Gastrocnemius medialis (tissue), 4 donors: ENCODE measurements at regions not wholly inside any gene's neighbourhood (a gene's known extent, or its start where the extent isn't known, plus 50 kb on each side); places are given as distances from the start of the nearest gene placed in this dataset.

Experiments used
- CTCF ChIP-seq, 5 experiments: fragments of 450-650 bp in 3 of 5; fragments of 200-600 bp in 2 of 5; sonication (generic) in 2 of 5; IDR thresholded peaks in 4 of 5; conservative IDR thresholded peaks in 1 of 5; 1 replicate in 4 of 5; 2 replicates in 1 of 5; pipeline ENCODE4 v1.5.1; 2016 to 2019; ENCODE audit warnings: antibody characterized with exemption in 5 of 5, mild to moderate bottlenecking in 3 of 5, moderate library complexity in 3 of 5
- POLR2A ChIP-seq, 2 donors: fragments of 450-650 bp; IDR thresholded peaks; one replicate each; pipeline ENCODE4 v1.6.1; 2017; ENCODE audit warnings: antibody characterized with exemption in 2 of 2, mild to moderate bottlenecking in 2 of 2, moderate library complexity in 2 of 2

GRCh38 chr13:34349091-34349722 lies 531.3 kb downstream of the RFC3 start:
- TF ChIP-seq CTCF (IDR thresholded peaks at IDR 0.05 in 4 of 5, conservative IDR thresholded peaks at IDR 0.05 in 1 of 5) (no peak), POLR2A (IDR thresholded peaks at IDR 0.05) (no peak)
